Cerebellar cortex (tissue), 1 donor: ENCODE measurements at regions not wholly inside any gene's neighbourhood (a gene's known extent, or its start where the extent isn't known, plus 50 kb on each side); places are given as distances from the start of the nearest gene placed in this dataset.
"Not testable (repeated sequence)": the region's sequence is repeated elsewhere in the genome, so short reads cannot be mapped to it uniquely, and the experiment has no call there.

Experiments used
- DNase-seq: peaks from one replicate; pipeline ENCODE4 v3.0.0-alpha.2; 2015; ENCODE audit warnings: low spot score

GRCh38 chrX:73943693-73944562 is 91.4 kb upstream of the XIST start:
- DNase-seq = peak; percentile 74

DNA sequence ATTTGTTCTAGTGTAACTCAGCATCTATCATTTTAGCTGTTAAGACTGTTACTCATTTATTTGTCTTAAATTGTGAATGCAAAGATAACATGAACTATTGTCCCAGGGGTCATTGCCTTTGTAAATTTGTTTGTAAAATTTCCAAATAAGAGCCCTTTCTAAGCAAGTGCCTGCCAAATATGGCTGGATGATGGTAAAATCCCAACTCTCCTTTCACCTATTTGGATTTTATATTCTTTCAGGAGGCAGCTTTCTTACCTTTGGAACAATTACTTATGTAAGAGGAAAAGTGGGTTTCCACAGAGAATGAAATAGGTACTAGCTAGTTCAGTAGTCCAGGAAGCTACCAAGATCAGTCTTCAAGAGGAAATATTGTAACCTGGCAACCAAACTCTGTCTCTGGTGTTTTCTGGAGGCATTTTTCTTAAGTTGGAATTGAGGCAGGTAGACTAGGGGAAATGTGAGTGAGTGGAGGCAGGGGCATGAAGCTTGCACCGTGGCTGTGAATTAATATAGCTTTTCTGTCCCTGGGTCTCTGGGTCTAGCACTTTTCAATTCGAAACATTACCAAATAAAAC is 88.5 kb upstream of the XIST start:
- no peak for DNase-seq

GRCh38 chrX:73937843-73938242 is 85.3 kb upstream of the XIST start:
- DNase-seq = not testable (repeated sequence)

DNA sequence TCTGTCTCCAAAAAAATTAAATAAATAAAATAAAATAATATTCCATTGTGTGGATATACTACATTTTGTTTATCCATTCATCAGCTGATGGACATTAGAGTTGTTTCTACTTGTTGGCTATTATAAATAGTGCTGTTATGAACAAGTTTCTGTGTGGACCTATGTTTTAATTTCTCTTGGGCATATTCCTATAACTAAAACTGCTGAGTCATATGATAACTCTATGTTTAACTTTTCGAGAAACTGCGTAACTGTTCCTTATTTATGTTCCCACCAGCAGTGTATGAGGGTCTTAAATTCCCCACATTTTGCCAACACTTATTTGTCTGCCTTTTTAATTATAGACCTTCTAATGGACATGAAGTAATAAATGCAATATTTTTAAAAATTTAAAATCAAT is 80.0 kb upstream of the XIST start:
- DNase-seq = no peak

- DNase-seq = no peak
These were observed 77.8 kb upstream of the XIST start for GRCh38 chrX:73930300-73930699.

DNA sequence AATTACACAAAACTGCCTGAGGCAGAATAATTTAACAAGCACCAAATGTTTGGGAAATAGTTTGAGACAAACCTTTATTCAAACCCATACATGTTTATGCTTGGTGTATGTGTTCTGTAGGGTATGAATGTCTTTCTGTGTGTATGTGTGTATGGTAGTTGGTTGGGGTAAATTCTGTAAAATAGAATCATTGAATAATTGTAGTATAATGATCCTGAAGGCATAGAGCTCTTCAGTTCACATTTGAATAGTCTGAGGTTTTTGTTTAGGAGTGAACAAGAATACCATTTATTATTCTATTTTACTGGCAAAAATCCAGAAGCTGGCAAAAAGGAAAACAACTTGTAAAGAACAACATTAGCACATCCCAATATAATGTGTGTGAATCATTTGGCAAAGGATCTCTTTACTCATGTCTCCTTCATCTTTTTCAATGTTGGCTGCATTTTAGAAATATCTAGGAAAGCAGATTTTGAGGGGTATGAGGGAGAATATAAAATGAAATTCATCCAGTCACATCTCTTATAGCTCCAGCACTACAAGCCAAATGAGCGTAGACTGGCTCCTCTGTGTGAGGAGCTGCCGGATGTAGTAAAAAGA is 70.4 kb upstream of the XIST start:
- no peak for DNase-seq

GRCh38 chrX:73916931-73917667 is 64.6 kb upstream of the XIST start:
- no peak for DNase-seq

- DNase-seq = no peak
These were observed 64.0 kb upstream of the XIST start for GRCh38 chrX:73916489-73916888.

GRCh38 chrX:73914792-73915191 is 62.3 kb upstream of the XIST start:
- DNase-seq = not testable (repeated sequence)

- no peak for DNase-seq
These were observed 61.1 kb upstream of the XIST start for GRCh38 chrX:73913580-73913979.

GRCh38 chrX:73911946-73912345 is 59.4 kb upstream of the XIST start:
- not testable (repeated sequence) for DNase-seq

GRCh38 chrX:73905749-73906374 is 53.3 kb upstream of the XIST start:
- DNase-seq = not testable (repeated sequence)

DNA sequence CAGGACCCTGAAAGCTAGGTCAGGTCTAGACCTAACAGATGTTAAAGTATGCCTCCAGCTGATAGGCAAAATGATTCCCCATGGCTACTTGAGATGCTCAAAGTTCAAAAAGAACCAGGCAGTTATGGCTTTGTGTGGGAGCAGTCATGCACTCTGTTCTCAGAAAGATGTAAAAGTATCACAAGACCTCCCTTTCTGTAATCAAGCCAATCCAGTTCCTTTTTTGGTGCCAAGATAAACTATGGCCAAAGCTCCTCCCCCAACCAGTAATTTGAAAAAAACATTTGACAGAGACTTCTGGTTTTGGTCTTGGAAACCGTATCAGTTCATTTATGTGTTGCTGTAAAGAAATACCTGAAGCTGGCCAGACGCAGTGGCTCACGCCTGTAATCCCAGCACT is 51.4 kb upstream of the XIST start:
- no peak for DNase-seq
